Esophagus (tissue), 2 donors: ENCODE measurements at regions not wholly inside any gene's neighbourhood (a gene's known extent, or its start where the extent isn't known, plus 50 kb on each side); places are given as distances from the start of the nearest gene placed in this dataset.
"Not testable (repeated sequence)": the region's sequence is repeated elsewhere in the genome, so short reads cannot be mapped to it uniquely, and the experiment has no call there.

ENCODE experiments used
- H3K27ac ChIP-seq, 2 donors: one replicate each; pipeline ENCODE4 v1.5.1; 2013; ENCODE audit warnings: low read depth in 2 of 2, mild to moderate bottlenecking in 2 of 2, inconsistent platforms in 1 of 2, low read length in 1 of 2, moderate library complexity in 1 of 2
- H3K27me3 ChIP-seq, 2 donors: one replicate each; pipeline ENCODE4 v1.6.1; 2013; ENCODE audit warnings: low read length in 2 of 2, control low read depth in 1 of 2, mild to moderate bottlenecking in 1 of 2; ENCODE audit not compliant: insufficient read depth in 2 of 2, control insufficient read depth in 1 of 2
- H3K36me3 ChIP-seq, 2 donors: one replicate each; pipeline ENCODE4 v1.6.1; 2013; ENCODE audit warnings: low read length in 1 of 2; ENCODE audit not compliant: control insufficient read depth in 2 of 2, insufficient read depth in 2 of 2
- H3K4me1 ChIP-seq, 2 donors: one replicate each; pipeline ENCODE4 v1.6.1; 2013; ENCODE audit warnings: low read length in 1 of 2; ENCODE audit not compliant: control insufficient read depth in 2 of 2, insufficient read depth in 2 of 2
- H3K4me3 ChIP-seq, 2 donors: one replicate each; pipeline ENCODE4 v1.5.1; 2013; ENCODE audit warnings: low read length in 2 of 2, mild to moderate bottlenecking in 2 of 2, low read depth in 1 of 2, moderate library complexity in 1 of 2
- H3K9me3 ChIP-seq, 2 donors: one replicate each; pipeline ENCODE4 v1.6.1; 2013; ENCODE audit warnings: mild to moderate bottlenecking in 2 of 2, low read depth in 1 of 2, low read length in 1 of 2, moderate library complexity in 1 of 2; ENCODE audit not compliant: control insufficient read depth in 2 of 2, insufficient read depth in 1 of 2
- WGBS, 2 donors: extraction: QIAGEN DNeasy Blood & Tissue Kit; methylation state at CpG; one replicate each; pipeline ENCODE4 v1.1.7; 2013; 5-methylcytosine and 5-hydroxymethylcytosine counted together
- donor health status: healthy with polysubstance abuse.
- donor health status: Bipolar disorder and iron deficiency.

DNA sequence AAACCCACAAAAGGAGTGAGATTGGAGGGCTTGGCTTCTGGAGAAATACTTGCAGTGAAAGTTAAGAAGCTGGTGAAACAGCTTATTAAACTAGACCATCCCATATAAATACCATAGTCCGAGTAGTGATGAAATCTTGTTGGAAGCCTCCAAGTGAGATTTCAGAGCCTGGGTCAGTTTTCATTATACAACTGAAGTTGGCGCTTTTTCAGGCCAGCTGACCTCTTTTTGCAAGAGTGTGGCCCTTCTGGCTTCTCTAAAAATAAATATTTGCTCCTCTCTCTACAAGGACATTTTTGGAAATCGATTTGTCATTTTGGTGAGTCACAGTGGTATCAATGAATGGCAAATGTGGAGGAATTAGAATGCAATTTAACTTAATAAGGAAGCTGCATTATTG, 51.2 kb upstream of the THRB start:
- 59 to 68% methylated on average over 3 of the region's 3 CpGs for WGBS, 2 donors

GRCh38 chr3:24548278-24548677, 53.6 kb upstream of the THRB start:
- no peaks in the 10 kb centered on the region for H3K9me3 ChIP-seq
- H3K27ac ChIP-seq = no peak overlapping the region
- H3K4me1 ChIP-seq = no peaks in the 10 kb centered on the region
- no peak overlapping the region for H3K4me3 ChIP-seq
- WGBS, 2 donors = 32 to 39% methylated on average over 2 of the region's 2 CpGs
- H3K27me3 ChIP-seq = no peaks in the 10 kb centered on the region
- H3K36me3 ChIP-seq = no peaks in the 10 kb centered on the region

More for the DNA sequence above, 51.2 kb upstream of the THRB start:
- Histone ChIP-seq H3K36me3 (no peaks in the 10 kb centered on the region), H3K9me3 (no peaks in the 10 kb centered on the region), H3K27me3 (no peaks in the 10 kb centered on the region), H3K4me1 (no peaks in the 10 kb centered on the region), H3K4me3 (no peak overlapping the region), H3K27ac (no peak overlapping the region)

DNA sequence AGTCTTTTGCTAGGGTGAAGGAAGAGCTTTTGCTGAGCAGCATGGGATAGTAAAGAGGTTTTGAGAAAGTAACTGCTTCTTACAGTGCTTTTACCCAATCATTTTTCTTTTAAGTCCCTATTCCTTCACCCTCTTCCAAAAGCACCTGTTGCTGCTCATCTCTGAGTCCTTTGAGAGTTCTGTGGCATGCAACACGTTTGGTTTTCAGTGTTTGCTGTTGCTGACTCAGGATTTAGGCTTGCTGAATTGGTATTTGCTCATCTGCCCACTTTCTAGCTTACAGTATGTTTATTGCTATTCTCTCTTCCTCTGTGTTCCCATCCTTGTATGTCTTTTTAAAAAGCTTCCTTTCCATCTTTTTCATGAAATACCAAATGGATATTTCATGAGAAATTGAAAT, 55.9 kb upstream of the THRB start:
- no peaks in the 10 kb centered on the region for H3K4me1 ChIP-seq
- WGBS, 2 donors = 18 to 23% methylated on average over 1 of the region's 1 CpG
- H3K9me3 ChIP-seq = no peaks in the 10 kb centered on the region
- H3K27ac ChIP-seq = no peak overlapping the region
- no peak overlapping the region for H3K4me3 ChIP-seq
- no peaks in the 10 kb centered on the region for H3K27me3 ChIP-seq
- no peaks in the 10 kb centered on the region for H3K36me3 ChIP-seq

DNA sequence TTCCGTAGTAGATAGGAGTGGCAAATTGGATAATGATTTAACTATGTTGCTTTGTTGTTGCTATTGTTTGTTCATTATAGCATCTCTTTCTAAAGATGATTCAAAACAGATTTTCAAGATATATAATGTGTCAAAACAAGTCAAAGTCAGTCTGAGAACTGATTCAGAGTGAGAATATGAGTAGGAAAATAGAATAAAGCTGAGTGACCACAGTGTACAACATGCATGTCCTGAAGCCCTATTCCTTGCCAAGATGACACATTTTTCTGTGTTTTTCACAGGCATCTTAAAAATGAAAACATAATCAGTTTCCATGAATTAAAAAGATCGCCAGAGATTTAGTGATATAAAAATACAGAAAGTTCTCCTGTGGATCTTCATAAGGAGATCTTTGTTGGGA, 57.0 kb upstream of the THRB start:
- no peaks in the 10 kb centered on the region for H3K4me1 ChIP-seq
- no peaks in the 10 kb centered on the region for H3K27me3 ChIP-seq
- 88% methylated on average over 2 of the region's 2 CpGs for WGBS, 2 donors
- H3K27ac ChIP-seq = no peak overlapping the region
- no peaks in the 10 kb centered on the region for H3K9me3 ChIP-seq
- H3K4me3 ChIP-seq = no peak overlapping the region
- no peaks in the 10 kb centered on the region for H3K36me3 ChIP-seq

DNA sequence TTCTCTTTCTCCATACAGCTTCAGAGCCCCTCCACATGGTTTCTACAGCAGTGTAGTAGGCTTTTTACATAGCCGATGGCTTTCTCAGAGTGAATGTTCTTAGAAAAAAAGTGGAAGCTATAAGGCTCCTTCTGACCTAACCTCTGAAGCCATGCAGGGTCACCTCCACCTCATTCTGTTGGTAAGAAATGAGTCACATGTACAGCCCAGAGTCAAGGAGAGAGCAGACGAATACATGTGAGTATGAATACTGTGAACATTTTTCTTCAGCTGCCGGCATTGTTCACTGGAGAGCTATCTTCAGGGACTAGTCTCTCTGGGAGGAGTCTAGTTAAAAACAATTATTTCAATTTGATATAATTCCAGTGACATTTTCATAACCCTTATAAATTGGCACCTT, 68.2 kb upstream of the THRB start:
- no peaks in the 10 kb centered on the region for H3K27me3 ChIP-seq
- H3K27ac ChIP-seq = no peak overlapping the region
- peaks cover 0 to 4% of the 10 kb centered on the region in 2 donors for H3K9me3 ChIP-seq
- H3K4me3 ChIP-seq = no peak overlapping the region
- H3K36me3 ChIP-seq = no peaks in the 10 kb centered on the region
- no peaks in the 10 kb centered on the region for H3K4me1 ChIP-seq
- WGBS, 2 donors = 88 to 92% methylated on average over 3 of the region's 3 CpGs

DNA sequence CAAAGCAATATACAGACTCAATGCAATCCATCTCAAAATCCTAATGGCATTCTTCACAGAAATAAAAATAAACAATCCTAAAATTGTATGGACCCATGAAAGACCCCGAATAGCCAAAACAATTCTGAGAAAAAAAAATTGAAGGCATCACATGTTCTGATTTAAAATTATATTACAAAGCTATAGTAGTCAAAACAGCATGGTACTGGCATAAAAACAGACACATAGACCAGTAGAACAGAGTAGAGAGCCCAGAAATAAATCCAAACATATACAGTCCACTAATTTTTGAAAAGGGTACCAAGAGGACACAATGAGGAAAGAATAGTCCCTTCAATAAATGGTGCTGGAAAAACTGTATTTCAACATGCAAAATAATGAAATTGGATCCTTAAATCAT, 70.4 kb upstream of the THRB start:
- Histone ChIP-seq H3K9me3 (peaks cover 0 to 4% of the 10 kb centered on the region in 2 donors), H3K27ac (no peak overlapping the region), H3K4me3 (no peak overlapping the region), H3K36me3 (no peaks in the 10 kb centered on the region), H3K4me1 (no peaks in the 10 kb centered on the region), H3K27me3 (no peaks in the 10 kb centered on the region)
- WGBS, 2 donors = 54 to 73% methylated on average over 1 of the region's 1 CpG

DNA sequence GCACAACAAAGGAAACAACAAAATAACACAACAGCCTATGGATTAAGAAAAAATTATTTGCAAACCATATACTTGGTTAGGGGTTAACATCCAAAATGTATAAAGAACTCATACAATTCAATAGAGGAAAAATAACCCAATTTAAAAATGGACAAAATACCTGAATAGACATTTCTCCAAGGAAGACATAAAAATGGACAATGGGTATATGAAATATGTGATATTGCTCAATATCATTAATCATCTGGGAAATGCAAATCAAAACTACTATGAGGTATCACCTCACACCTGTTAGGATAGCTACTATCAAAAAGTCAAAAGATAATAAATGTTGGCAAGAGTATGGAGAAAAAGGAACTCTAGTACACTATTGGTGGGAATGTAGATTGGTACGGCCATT, 71.0 kb upstream of the THRB start:
- no peaks in the 10 kb centered on the region for H3K36me3 ChIP-seq
- 97 to 98% methylated on average over 1 of the region's 1 CpG for WGBS, 2 donors
- no peak overlapping the region for H3K4me3 ChIP-seq
- no peaks in the 10 kb centered on the region for H3K4me1 ChIP-seq
- H3K9me3 ChIP-seq = peaks cover 0 to 4% of the 10 kb centered on the region in 2 donors
- no peak overlapping the region for H3K27ac ChIP-seq
- no peaks in the 10 kb centered on the region for H3K27me3 ChIP-seq

- Histone ChIP-seq H3K27me3 (no peaks in the 10 kb centered on the region), H3K27ac (no peak overlapping the region), H3K36me3 (no peaks in the 10 kb centered on the region), H3K9me3 (peaks cover 0 to 4% of the 10 kb centered on the region in 2 donors), H3K4me3 (no peak overlapping the region), H3K4me1 (no peaks in the 10 kb centered on the region)
- 91 to 92% methylated on average over 15 of the region's 15 CpGs for WGBS, 2 donors
These were observed 72.3 kb upstream of the THRB start for GRCh38 chr3:24566927-24567326.

DNA sequence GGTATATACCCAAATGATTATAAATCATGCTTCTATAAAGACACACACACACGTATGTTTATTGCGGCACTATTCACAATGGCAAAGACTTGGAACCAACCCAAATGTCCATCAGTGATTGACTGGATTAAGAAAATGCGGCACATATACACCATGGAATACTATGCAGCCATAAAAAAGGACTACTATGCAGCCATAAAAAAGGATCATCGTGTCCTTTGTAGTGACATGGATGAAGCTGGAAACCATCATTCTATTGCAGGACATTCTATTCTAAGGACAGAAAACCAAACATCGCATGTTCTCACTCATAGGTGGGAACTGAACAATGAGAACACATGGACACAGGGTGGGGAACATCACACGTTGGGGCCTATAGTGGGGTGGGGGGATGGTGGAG, 77.8 kb upstream of the THRB start:
- 91 to 94% methylated on average over 6 of the region's 6 CpGs for WGBS, 2 donors
- H3K27me3 ChIP-seq, H3K4me1 ChIP-seq, H3K9me3 ChIP-seq, H3K36me3 ChIP-seq, H3K4me3 ChIP-seq, H3K27ac ChIP-seq: not testable (repeated sequence)

- H3K4me1 ChIP-seq = no peaks in the 10 kb centered on the region
- no peak overlapping the region for H3K4me3 ChIP-seq
- H3K9me3 ChIP-seq = no peaks in the 10 kb centered on the region
- WGBS, 2 donors = 81 to 87% methylated on average over 5 of the region's 5 CpGs
- no peaks in the 10 kb centered on the region for H3K27me3 ChIP-seq
- H3K27ac ChIP-seq = no peak overlapping the region
- no peaks in the 10 kb centered on the region for H3K36me3 ChIP-seq
These were observed 78.9 kb upstream of the THRB start for GRCh38 chr3:24573576-24573975.
